ENCODE measurements at regions not wholly inside any gene's neighbourhood (a gene's known extent, or its start where the extent isn't known, plus 50 kb on each side); places are given as distances from the start of the nearest gene placed in this dataset.

DNA sequence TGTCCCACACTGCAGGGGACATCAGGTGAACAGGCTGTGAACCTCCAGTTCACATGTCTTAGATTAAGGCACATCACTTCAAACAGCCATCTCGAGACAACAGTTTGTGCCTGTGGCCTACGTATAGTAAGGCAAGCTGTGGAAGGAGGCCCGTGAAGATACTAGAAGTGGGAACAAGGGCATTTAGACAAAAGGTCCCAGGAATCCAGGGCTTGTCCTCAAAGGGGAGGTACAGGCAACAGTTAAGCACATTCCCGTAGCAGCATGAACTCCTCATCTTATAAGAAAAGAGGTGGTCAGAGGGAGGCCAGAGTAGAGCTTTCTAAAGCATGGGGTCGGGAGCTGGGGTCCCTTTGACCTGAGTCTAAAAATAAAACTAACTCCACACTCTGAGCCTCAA lies 122.5 kb upstream of the TRPM3 start:
- TF ChIP-seq, protein P1, sequence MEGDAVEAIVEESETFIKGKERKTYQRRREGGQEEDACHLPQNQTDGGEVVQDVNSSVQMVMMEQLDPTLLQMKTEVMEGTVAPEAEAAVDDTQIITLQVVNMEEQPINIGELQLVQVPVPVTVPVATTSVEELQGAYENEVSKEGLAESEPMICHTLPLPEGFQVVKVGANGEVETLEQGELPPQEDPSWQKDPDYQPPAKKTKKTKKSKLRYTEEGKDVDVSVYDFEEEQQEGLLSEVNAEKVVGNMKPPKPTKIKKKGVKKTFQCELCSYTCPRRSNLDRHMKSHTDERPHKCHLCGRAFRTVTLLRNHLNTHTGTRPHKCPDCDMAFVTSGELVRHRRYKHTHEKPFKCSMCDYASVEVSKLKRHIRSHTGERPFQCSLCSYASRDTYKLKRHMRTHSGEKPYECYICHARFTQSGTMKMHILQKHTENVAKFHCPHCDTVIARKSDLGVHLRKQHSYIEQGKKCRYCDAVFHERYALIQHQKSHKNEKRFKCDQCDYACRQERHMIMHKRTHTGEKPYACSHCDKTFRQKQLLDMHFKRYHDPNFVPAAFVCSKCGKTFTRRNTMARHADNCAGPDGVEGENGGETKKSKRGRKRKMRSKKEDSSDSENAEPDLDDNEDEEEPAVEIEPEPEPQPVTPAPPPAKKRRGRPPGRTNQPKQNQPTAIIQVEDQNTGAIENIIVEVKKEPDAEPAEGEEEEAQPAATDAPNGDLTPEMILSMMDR (IDR thresholded peaks at IDR 0.05), result no peak
- no peak for TF ChIP-seq POLR2A (IDR thresholded peaks at IDR 0.05)
